ENCODE measurements at regions not wholly inside any gene's neighbourhood (a gene's known extent, or its start where the extent isn't known, plus 50 kb on each side); places are given as distances from the start of the nearest gene placed in this dataset.

- TF ChIP-seq CTCF (IDR thresholded peaks at IDR 0.05; ENCODE audit: low read length, missing control alignments), result no peak
- DNase-seq (ENCODE audit: low read depth), result no peak
- no peak overlapping the region for H3K4me3 ChIP-seq (replicated peaks; ENCODE audit: low read depth, low read length)
Measured at GRCh38 chrX:69094977-69095669, 70.1 kb downstream of the PJA1 start.

- peak; percentile 70 for DNase-seq (ENCODE audit: low read depth)
- no peak overlapping the region for H3K4me3 ChIP-seq (replicated peaks; ENCODE audit: low read depth, low read length)
- peak; percentile 56 for TF ChIP-seq CTCF (IDR thresholded peaks at IDR 0.05; ENCODE audit: low read length, missing control alignments)
Measured at GRCh38 chrX:69093960-69094871, 71.0 kb downstream of the PJA1 start.

GRCh38 chrX:69090022-69090421, 75.2 kb downstream of the PJA1 start:
- no peak for TF ChIP-seq CTCF (IDR thresholded peaks at IDR 0.05; ENCODE audit: low read length, missing control alignments)
- H3K4me3 ChIP-seq (replicated peaks; ENCODE audit: low read depth, low read length), result no peak overlapping the region
- no peak for DNase-seq (ENCODE audit: low read depth)

- DNase-seq (ENCODE audit: low read depth), result no peak
- TF ChIP-seq CTCF (IDR thresholded peaks at IDR 0.05; ENCODE audit: low read length, missing control alignments), result no peak
Measured at GRCh38 chrX:69089203-69089602, 76.0 kb downstream of the PJA1 start.

GRCh38 chrX:69088171-69088938, 76.9 kb downstream of the PJA1 start:
- H3K4me3 ChIP-seq (replicated peaks; ENCODE audit: low read depth, low read length), result no peak overlapping the region
- TF ChIP-seq CTCF (IDR thresholded peaks at IDR 0.05; ENCODE audit: low read length, missing control alignments), result no peak
- no peak for DNase-seq (ENCODE audit: low read depth)

More at GRCh38 chrX:69089203-69089602, 76.0 kb downstream of the PJA1 start:
- H3K4me3 ChIP-seq (replicated peaks; ENCODE audit: low read depth, low read length), result no peak overlapping the region

- TF ChIP-seq CTCF (IDR thresholded peaks at IDR 0.05; ENCODE audit: low read length, missing control alignments), result no peak
- DNase-seq (ENCODE audit: low read depth), result no peak
- H3K4me3 ChIP-seq (replicated peaks; ENCODE audit: low read depth, low read length), result no peak overlapping the region
Measured at GRCh38 chrX:69085826-69086225, 79.4 kb downstream of the PJA1 start.

Data from fibroblast of pulmonary artery (primary cell).